Suprapubic skin (tissue), 4 donors: ENCODE measurements at regions not wholly inside any gene's neighbourhood (a gene's known extent, or its start where the extent isn't known, plus 50 kb on each side); places are given as distances from the start of the nearest gene placed in this dataset.

ENCODE experiments used
- DNase-seq, 2 donors: peaks; one replicate each; pipeline ENCODE4 v3.0.0-alpha.2; 2019; ENCODE audit warnings: low spot score in 2 of 2
- H3K27ac ChIP-seq: fragments of 200-600 bp; sonication (generic); one replicate; pipeline ENCODE4 v1.5.1; 2019
- H3K27me3 ChIP-seq: fragments of 200-600 bp; sonication (generic); one replicate; pipeline ENCODE4 v1.5.1; 2019
- H3K36me3 ChIP-seq: fragments of 200-600 bp; sonication (generic); one replicate; pipeline ENCODE4 v1.5.1; 2019
- H3K4me1 ChIP-seq: fragments of 200-600 bp; sonication (generic); one replicate; pipeline ENCODE4 v1.5.1; 2019
- H3K4me3 ChIP-seq: fragments of 200-600 bp; sonication (generic); one replicate; pipeline ENCODE4 v1.5.1; 2019; ENCODE audit warnings: mild to moderate bottlenecking
- H3K9me3 ChIP-seq: fragments of 200-600 bp; sonication (generic); one replicate; pipeline ENCODE4 v1.5.1; 2019
- CTCF ChIP-seq, 2 donors: fragments of 200-600 bp in 1 of 2; fragments of 450-650 bp in 1 of 2; sonication (generic) in 1 of 2; IDR thresholded peaks; one replicate each; pipeline ENCODE4 v1.5.1; 2016 to 2019; ENCODE audit warnings: antibody characterized with exemption in 2 of 2, mild to moderate bottlenecking in 1 of 2, moderate library complexity in 1 of 2
- EP300 ChIP-seq: sonication (generic); formaldehyde crosslinking; IDR thresholded peaks from one replicate; pipeline ENCODE4 v1.6.1; 2017; ENCODE audit warnings: antibody characterized with exemption
- POLR2A ChIP-seq, 2 donors: fragments of 450-650 bp; IDR thresholded peaks; one replicate each; pipeline ENCODE4 v1.6.1; 2017; ENCODE audit warnings: antibody characterized with exemption in 2 of 2, mild to moderate bottlenecking in 2 of 2, moderate library complexity in 2 of 2
- POLR2AphosphoS5 ChIP-seq, 3 donors: sonication (generic); formaldehyde crosslinking; IDR thresholded peaks; one replicate each; pipeline ENCODE4 v1.6.1; 2017; ENCODE audit warnings: antibody characterized with exemption in 3 of 3
- WGBS: methylation state at CpG from one replicate; pipeline ENCODE4 v1.1.5; 2018; 5-methylcytosine and 5-hydroxymethylcytosine counted together

GRCh38 chr17:77723909-77724875 is 234.3 kb upstream of the TNRC6C start:
- H3K27ac ChIP-seq = no peak overlapping the region
- peak in 1 of 2 donors; percentile 40 for DNase-seq
- no peak overlapping the region for H3K4me3 ChIP-seq
- 83% methylated on average over 18 of the region's 22 CpGs for WGBS
- H3K27me3 ChIP-seq = peaks cover 3% of the 10 kb centered on the region
- H3K4me1 ChIP-seq = peaks cover 17% of the 10 kb centered on the region
- H3K9me3 ChIP-seq = no peaks in the 10 kb centered on the region
- H3K36me3 ChIP-seq = no peaks in the 10 kb centered on the region
- TF ChIP-seq POLR2AphosphoS5 (IDR thresholded peaks at IDR 0.05) (no peak), POLR2A (IDR thresholded peaks at IDR 0.05) (no peak)

- H3K4me3 ChIP-seq = no peak overlapping the region
- peak in 1 of 2 donors; percentile 51 for DNase-seq
- H3K27me3 ChIP-seq = peaks cover 3% of the 10 kb centered on the region
- no peak overlapping the region for H3K27ac ChIP-seq
- 92% methylated on average over 21 of the region's 28 CpGs for WGBS
- TF ChIP-seq POLR2A (IDR thresholded peaks at IDR 0.05) (no peak), EP300 (no peak), CTCF (IDR thresholded peaks at IDR 0.05) (no peak), POLR2AphosphoS5 (IDR thresholded peaks at IDR 0.05) (no peak)
- H3K9me3 ChIP-seq = no peaks in the 10 kb centered on the region
- H3K36me3 ChIP-seq = no peaks in the 10 kb centered on the region
- peaks cover 17% of the 10 kb centered on the region for H3K4me1 ChIP-seq
Observed at GRCh38 chr17:77724876-77725615, 233.5 kb upstream of the TNRC6C start.

GRCh38 chr17:77725846-77726245 is 232.7 kb upstream of the TNRC6C start:
- no peak overlapping the region for H3K27ac ChIP-seq
- DNase-seq = no peak

GRCh38 chr17:77726549-77727006 is 231.9 kb upstream of the TNRC6C start:
- 67% methylated on average over 1 of the region's 4 CpGs for WGBS
- Histone ChIP-seq H3K4me3 (no peak overlapping the region), H3K9me3 (no peaks in the 10 kb centered on the region), H3K36me3 (no peaks in the 10 kb centered on the region), H3K27me3 (peaks cover 3% of the 10 kb centered on the region), H3K27ac (no peak overlapping the region), H3K4me1 (peaks cover 17% of the 10 kb centered on the region)
- DNase-seq = no peak
- TF ChIP-seq POLR2AphosphoS5 (IDR thresholded peaks at IDR 0.05) = no peak
- TF ChIP-seq CTCF (IDR thresholded peaks at IDR 0.05) = no peak
- TF ChIP-seq POLR2A (IDR thresholded peaks at IDR 0.05) = no peak
- no peak for TF ChIP-seq EP300

More at GRCh38 chr17:77725846-77726245, 232.7 kb upstream of the TNRC6C start:
- Histone ChIP-seq H3K4me3 (no peak overlapping the region), H3K36me3 (no peaks in the 10 kb centered on the region), H3K4me1 (peaks cover 17% of the 10 kb centered on the region), H3K27me3 (peaks cover 3% of the 10 kb centered on the region), H3K9me3 (no peaks in the 10 kb centered on the region)
- WGBS = 91% methylated on average over 5 of the region's 5 CpGs
- TF ChIP-seq POLR2AphosphoS5 (IDR thresholded peaks at IDR 0.05) (no peak), POLR2A (IDR thresholded peaks at IDR 0.05) (no peak), CTCF (IDR thresholded peaks at IDR 0.05) (no peak), EP300 (no peak)

- no peaks in the 10 kb centered on the region for H3K9me3 ChIP-seq
- peaks cover 3% of the 10 kb centered on the region for H3K27me3 ChIP-seq
- 76% methylated on average over 17 of the region's 17 CpGs for WGBS
- peak overlapping the region; percentile 39 for H3K27ac ChIP-seq
- H3K36me3 ChIP-seq = no peaks in the 10 kb centered on the region
- peaks cover 17% of the 10 kb centered on the region for H3K4me1 ChIP-seq
- TF ChIP-seq CTCF (IDR thresholded peaks at IDR 0.05) (no peak), POLR2A (IDR thresholded peaks at IDR 0.05) (no peak), EP300 (no peak), POLR2AphosphoS5 (IDR thresholded peaks at IDR 0.05) (no peak)
- no peak overlapping the region for H3K4me3 ChIP-seq
- no peak for DNase-seq
Observed at GRCh38 chr17:77727037-77727615, 231.4 kb upstream of the TNRC6C start.
